Activated T-cell treated with anti-CD3 and anti-CD28 coated beads, Interleukin-2, amount 50 U/mL, for 72 hours (primary cell): ENCODE measurements at regions not wholly inside any gene's neighbourhood (a gene's known extent, or its start where the extent isn't known, plus 50 kb on each side); places are given as distances from the start of the nearest gene placed in this dataset.

Source experiments
- ATAC-seq, 2 donors: fragments of 150-1000 bp; cut with Tn5 transposase; replicated peaks in 1 of 2; 2 replicates each; pipeline ENCODE4 v1.10.0; 2021; ENCODE audit warnings: moderate library complexity in 2 of 2, mild to moderate bottlenecking in 1 of 2
- DNase-seq, 2 donors: peaks; one replicate each; pipeline ENCODE4 v3.0.0; 2021 to 2022; ENCODE audit warnings: mixed read lengths in 1 of 2
- H3K27ac Mint-ChIP-seq: one replicate; pipeline ENCODE4 v1.8.0; 2022; ENCODE audit warnings: mild to moderate bottlenecking, moderate library complexity, mixed read lengths
- H3K27me3 Mint-ChIP-seq: one replicate; pipeline ENCODE4 v1.8.0; 2022; ENCODE audit warnings: low read depth, mixed read lengths
- H3K36me3 Mint-ChIP-seq, 2 donors: one replicate each; pipeline ENCODE4 v1.8.0; 2022; ENCODE audit warnings: mixed read lengths in 2 of 2, mild to moderate bottlenecking in 1 of 2; ENCODE audit not compliant: insufficient read depth in 2 of 2
- H3K4me1 Mint-ChIP-seq: one replicate; pipeline ENCODE4 v1.8.0; 2022; ENCODE audit warnings: low read depth, mixed read lengths
- H3K4me3 Mint-ChIP-seq, 2 donors: one replicate each; pipeline ENCODE4 v1.8.0; 2022; ENCODE audit warnings: mild to moderate bottlenecking in 2 of 2, mixed read lengths in 2 of 2, moderate library complexity in 2 of 2
- H3K9me3 Mint-ChIP-seq, 2 donors: one replicate each; pipeline ENCODE4 v1.8.0; 2022; ENCODE audit warnings: mixed read lengths in 2 of 2

- Mint-ChIP-seq H3K9me3 (no peaks in the 10 kb centered on the region), H3K36me3 (no peaks in the 10 kb centered on the region), H3K27me3 (peaks cover 65% of the 10 kb centered on the region), H3K27ac (no peak overlapping the region), H3K4me1 (peaks cover 15% of the 10 kb centered on the region), H3K4me3 (no peak overlapping the region)
- no peak for ATAC-seq
- no peak for DNase-seq
These were observed 61.6 kb upstream of the LAPTM5 start for GRCh38 chr1:30819244-30819571.

DNA sequence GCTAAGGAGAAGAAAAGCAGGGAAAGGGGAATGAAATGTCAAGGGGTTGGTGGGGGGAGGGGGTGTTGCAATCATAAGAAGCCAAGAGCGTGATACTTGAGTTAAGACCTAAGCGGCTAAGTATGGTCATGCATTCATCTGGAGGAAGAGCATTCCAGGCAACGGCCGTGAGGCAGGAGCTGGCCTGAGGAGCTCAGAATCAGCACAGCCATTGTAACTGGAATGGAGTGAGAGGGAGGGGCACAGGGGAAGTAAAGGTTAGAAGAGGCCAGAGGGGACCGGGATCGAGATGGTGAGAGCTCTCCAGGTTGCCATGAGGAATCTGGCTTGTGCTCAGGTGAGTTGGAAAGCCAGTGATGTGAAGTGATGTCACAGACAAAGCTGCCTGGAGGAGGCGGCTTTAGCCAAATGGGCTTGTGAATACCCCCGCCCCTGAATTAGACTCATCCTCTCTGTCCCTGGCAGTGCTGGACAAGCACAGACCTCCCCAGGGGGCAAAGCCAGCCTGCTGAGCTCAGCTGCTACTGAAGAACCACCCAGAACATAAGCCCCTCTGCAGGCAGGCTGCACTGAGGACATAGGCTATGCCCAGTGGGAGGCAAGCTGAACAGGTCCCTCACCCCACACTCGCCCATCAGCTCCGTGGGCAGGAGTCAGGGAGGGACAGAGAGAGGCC, 61.1 kb upstream of the LAPTM5 start:
- Mint-ChIP-seq H3K27me3 (peaks cover 60% of the 10 kb centered on the region), H3K4me3 (no peak overlapping the region), H3K36me3 (no peaks in the 10 kb centered on the region), H3K9me3 (no peaks in the 10 kb centered on the region), H3K4me1 (peaks cover 10% of the 10 kb centered on the region), H3K27ac (no peak overlapping the region)
- ATAC-seq (no peak), DNase-seq (no peak)

DNA sequence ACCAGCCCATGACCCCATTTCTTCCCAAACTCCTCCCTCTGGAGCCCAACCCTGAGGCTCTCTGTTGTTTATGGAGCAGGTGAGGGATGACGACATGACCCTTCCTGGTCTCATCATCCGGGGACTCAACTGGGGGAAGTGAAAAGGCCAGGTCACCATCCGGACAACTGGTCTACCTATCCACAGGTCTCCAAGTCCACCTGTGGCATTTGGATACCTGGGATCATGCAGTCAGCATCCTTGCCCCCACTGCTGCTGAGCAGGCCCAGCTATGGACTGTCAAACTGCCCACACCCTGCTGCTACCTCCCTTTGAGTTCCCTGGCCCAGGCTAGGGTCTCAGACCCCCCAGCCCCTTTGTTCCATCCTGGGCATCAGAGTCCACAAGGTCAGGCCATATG, 60.0 kb upstream of the LAPTM5 start:
- no peaks in the 10 kb centered on the region for H3K4me1 Mint-ChIP-seq
- H3K9me3 Mint-ChIP-seq: no peaks in the 10 kb centered on the region
- ATAC-seq: no peak
- no peak overlapping the region for H3K27ac Mint-ChIP-seq
- no peak for DNase-seq
- H3K36me3 Mint-ChIP-seq: no peaks in the 10 kb centered on the region
- no peak overlapping the region for H3K4me3 Mint-ChIP-seq
- peaks cover 49% of the 10 kb centered on the region for H3K27me3 Mint-ChIP-seq

DNA sequence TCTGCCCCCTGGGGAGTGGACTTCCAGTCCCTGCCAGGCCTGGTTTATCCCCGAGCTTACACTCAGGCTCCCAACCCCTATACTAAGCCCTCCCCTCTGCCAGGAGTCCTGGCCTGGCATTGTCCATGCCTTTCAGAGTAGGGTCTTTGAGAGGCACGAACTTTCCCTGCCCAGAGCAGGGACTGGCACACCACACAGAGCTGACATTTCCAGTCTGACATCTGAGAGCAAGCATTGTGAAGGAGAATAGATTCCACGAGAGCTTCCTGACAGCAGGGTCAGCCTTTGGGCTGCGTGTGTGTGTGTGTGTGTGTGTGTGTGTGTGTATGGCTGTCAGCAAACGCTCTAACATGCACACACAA, 59.5 kb upstream of the LAPTM5 start:
- Mint-ChIP-seq H3K4me3 (no peak overlapping the region), H3K27ac (no peak overlapping the region), H3K4me1 (no peaks in the 10 kb centered on the region), H3K36me3 (no peaks in the 10 kb centered on the region), H3K9me3 (no peaks in the 10 kb centered on the region), H3K27me3 (peaks cover 46% of the 10 kb centered on the region)
- DNase-seq (no peak), ATAC-seq (no peak)

DNA sequence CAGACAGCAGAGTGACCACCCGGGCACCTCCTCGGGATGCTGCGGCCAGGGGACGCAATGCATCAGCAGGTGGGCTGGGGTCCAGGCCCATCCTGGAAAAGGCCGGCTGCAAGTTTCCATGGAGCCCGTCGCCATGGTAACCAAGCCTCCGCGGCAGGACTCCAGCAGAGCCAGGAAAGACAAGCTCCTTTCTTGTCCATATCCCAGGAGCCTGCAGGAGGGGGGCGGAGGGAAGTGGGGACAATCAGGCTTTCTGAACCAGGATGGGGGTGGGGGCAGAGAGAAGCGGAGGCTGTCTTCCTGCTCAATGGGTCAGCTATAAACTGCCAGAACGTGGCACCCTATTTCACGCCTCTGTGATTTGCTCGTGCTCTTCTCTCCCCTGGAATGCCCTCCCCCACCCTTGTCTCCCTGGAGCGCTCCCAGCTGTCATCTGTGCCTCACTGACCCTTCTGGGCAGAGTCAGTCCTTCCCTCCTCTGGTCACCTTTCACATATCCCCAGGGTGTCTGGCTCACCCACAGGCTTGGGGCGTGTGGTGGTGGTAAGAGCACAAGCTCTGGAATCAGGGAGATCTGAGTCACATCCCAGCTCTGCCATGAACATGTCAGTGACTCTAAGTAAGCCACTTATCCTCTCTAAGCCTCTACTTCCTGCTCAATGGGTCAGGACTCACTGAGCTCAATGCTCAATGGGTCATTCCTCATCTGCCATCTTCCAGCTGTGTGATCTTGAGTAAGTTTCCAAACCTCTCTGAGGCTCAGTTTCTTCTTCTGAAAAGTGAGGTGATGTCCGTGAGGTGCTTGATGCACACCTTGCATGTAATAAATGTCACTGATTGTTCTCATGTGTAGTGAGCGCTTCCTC, 58.9 kb upstream of the LAPTM5 start:
- peaks cover 40% of the 10 kb centered on the region for H3K27me3 Mint-ChIP-seq
- DNase-seq: no peak
- no peaks in the 10 kb centered on the region for H3K4me1 Mint-ChIP-seq
- H3K4me3 Mint-ChIP-seq: no peak overlapping the region
- H3K9me3 Mint-ChIP-seq: no peaks in the 10 kb centered on the region
- no peak for ATAC-seq
- H3K36me3 Mint-ChIP-seq: no peaks in the 10 kb centered on the region
- no peak overlapping the region for H3K27ac Mint-ChIP-seq

DNA sequence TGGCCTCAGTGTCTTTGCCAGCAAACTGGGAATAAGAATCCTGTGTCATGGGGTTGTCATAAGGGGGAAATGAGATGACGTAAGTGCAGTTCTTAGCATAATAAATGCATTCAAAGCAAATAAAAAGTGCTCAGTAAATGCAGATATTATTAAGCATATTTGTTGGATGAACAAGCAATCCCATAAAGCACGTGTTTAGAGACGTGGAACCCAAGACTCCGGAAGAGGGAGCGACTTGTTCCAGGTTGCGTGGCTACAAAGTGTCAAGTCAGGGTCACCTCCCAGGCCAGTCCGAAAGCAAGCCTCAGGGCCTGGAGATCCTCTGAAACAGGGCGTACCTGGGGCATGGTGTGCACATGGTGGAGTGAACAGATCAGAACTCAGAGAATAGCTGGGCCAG, 58.0 kb upstream of the LAPTM5 start:
- no peak overlapping the region for H3K4me3 Mint-ChIP-seq
- DNase-seq (no peak), ATAC-seq (no peak)
- no peak overlapping the region for H3K27ac Mint-ChIP-seq
- no peaks in the 10 kb centered on the region for H3K9me3 Mint-ChIP-seq
- H3K36me3 Mint-ChIP-seq: no peaks in the 10 kb centered on the region
- H3K27me3 Mint-ChIP-seq: peaks cover 41% of the 10 kb centered on the region
- H3K4me1 Mint-ChIP-seq: no peaks in the 10 kb centered on the region

GRCh38 chr1:30814292-30814691, 56.7 kb upstream of the LAPTM5 start:
- H3K27ac Mint-ChIP-seq: no peak overlapping the region

DNA sequence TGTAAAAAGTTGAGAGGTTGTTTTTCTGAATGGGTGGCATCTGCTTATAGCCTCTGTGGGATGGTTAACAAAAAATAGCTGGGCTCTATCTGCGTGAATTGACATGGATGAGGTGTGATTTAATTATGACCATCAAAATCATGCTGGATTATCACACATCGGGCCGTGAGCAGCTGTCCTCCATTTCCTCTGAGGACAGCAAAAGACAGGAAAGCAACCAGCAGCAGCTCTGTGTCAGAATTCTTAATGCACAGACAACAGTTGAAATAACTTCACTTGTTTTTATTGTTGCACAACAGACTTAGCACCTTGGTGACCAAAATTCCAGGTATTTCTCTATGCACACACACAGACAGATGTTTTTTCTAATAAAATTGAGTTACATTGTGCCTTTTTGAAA, 54.5 kb upstream of the LAPTM5 start:
- ATAC-seq: no peak
- no peaks in the 10 kb centered on the region for H3K4me1 Mint-ChIP-seq
- H3K27me3 Mint-ChIP-seq: peaks cover 40% of the 10 kb centered on the region
- no peak for DNase-seq
- H3K27ac Mint-ChIP-seq: no peak overlapping the region
- H3K4me3 Mint-ChIP-seq: no peak overlapping the region
- no peaks in the 10 kb centered on the region for H3K9me3 Mint-ChIP-seq
- no peaks in the 10 kb centered on the region for H3K36me3 Mint-ChIP-seq

More at GRCh38 chr1:30814292-30814691, 56.7 kb upstream of the LAPTM5 start:
- H3K4me3 Mint-ChIP-seq: no peak overlapping the region
- H3K4me1 Mint-ChIP-seq: no peaks in the 10 kb centered on the region
- DNase-seq (no peak), ATAC-seq (no peak)
- H3K36me3 Mint-ChIP-seq: no peaks in the 10 kb centered on the region
- H3K27me3 Mint-ChIP-seq: peaks cover 43% of the 10 kb centered on the region
- no peaks in the 10 kb centered on the region for H3K9me3 Mint-ChIP-seq

- no peak for DNase-seq
- no peak overlapping the region for H3K27ac Mint-ChIP-seq
- no peak overlapping the region for H3K4me3 Mint-ChIP-seq
- H3K9me3 Mint-ChIP-seq: no peaks in the 10 kb centered on the region
- no peaks in the 10 kb centered on the region for H3K4me1 Mint-ChIP-seq
- H3K27me3 Mint-ChIP-seq: peaks cover 34% of the 10 kb centered on the region
- no peaks in the 10 kb centered on the region for H3K36me3 Mint-ChIP-seq
- ATAC-seq: no peak
These were observed 53.6 kb upstream of the LAPTM5 start for GRCh38 chr1:30811187-30811586.

GRCh38 chr1:30810416-30811080, 53.0 kb upstream of the LAPTM5 start:
- no peak for DNase-seq
- no peak overlapping the region for H3K27ac Mint-ChIP-seq
- H3K36me3 Mint-ChIP-seq: no peaks in the 10 kb centered on the region
- no peak overlapping the region for H3K4me3 Mint-ChIP-seq
- no peak for ATAC-seq
- H3K9me3 Mint-ChIP-seq: no peaks in the 10 kb centered on the region
- H3K27me3 Mint-ChIP-seq: peaks cover 40% of the 10 kb centered on the region
- no peaks in the 10 kb centered on the region for H3K4me1 Mint-ChIP-seq

DNA sequence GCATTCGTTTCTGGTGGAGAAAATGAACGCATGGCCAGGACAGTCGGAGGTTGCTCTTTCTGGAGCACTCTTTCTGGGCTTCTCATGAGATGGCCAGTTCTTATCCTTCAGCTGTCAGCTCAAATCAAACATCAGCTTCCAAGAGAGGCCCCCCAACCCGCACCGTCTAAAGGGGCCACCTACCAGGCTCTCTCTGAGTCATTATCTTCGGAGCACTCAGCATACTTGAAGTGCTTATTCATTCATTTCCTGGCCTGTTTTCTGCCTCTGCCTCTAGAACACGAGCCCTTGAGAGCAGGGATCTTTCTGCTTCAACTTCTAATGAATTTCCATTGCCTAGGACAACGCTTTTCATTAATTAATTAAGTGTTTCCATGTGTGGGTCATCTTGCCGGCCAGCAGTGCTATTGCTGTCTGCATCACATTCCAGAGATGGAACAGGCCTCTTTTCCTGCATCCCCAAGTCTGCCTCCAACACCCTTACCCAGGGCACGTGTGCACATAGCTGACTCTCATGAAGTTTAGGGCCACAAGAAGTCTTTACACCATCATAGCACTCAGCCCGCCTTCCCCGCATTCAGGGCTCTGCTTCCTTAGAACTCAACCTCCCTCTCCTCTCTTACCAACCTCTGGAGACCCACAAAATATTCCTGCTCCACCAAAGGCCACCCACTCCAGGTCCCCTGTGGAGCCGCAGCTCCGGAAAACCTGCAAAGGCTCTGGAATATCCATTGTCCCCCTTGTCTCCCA, 52.1 kb upstream of the LAPTM5 start:
- H3K9me3 Mint-ChIP-seq: no peaks in the 10 kb centered on the region
- H3K36me3 Mint-ChIP-seq: no peaks in the 10 kb centered on the region
- ATAC-seq: no peak
- no peaks in the 10 kb centered on the region for H3K4me1 Mint-ChIP-seq
- H3K27me3 Mint-ChIP-seq: peaks cover 49% of the 10 kb centered on the region
- no peak overlapping the region for H3K27ac Mint-ChIP-seq
- no peak for DNase-seq
- no peak overlapping the region for H3K4me3 Mint-ChIP-seq

DNA sequence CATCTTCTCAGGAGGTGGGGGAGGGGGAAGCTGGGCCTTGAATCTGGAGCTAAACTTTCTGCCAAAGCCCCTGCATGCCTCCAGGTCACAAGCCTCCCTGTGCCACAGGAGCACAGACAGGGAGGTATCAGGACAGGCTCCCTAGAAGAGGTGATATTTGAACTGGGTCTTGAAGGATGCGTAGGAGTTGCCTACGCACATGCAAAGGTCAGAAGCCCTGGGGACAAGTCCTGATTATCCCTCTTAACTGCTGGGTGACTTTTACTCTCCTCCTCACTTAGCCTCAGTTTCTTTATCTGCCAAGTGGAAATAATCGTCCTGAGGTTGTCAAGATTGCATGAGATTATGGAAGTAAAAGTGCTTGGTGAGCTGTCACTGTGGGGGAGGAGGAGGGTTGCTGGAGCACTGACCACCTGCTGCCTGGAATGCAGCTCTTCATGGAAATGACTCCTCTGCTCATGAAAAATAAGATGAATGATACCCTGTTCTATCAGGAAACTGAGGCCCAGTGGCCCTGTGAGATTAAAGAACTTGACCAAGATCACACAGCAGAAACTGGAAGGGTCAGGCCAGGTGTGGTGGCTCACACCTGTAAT, 50.6 kb upstream of the LAPTM5 start:
- Mint-ChIP-seq H3K9me3 (no peaks in the 10 kb centered on the region), H3K4me3 (no peak overlapping the region), H3K36me3 (no peaks in the 10 kb centered on the region), H3K27me3 (peaks cover 62% of the 10 kb centered on the region), H3K4me1 (no peaks in the 10 kb centered on the region), H3K27ac (no peak overlapping the region)
- DNase-seq: no peak
- no peak for ATAC-seq
